ENCODE measurements at regions not wholly inside any gene's neighbourhood (a gene's known extent, or its start where the extent isn't known, plus 50 kb on each side); places are given as distances from the start of the nearest gene placed in this dataset.

GRCh38 chr15:62592920-62593319 is 427.8 kb upstream of the C2CD4B start:
- Histone ChIP-seq H3K27ac (ENCODE audit: low read depth, low read length) (no peak overlapping the region), H2AFZ (ENCODE audit: low read depth, low read length) (no peak overlapping the region), H3K9me3 (ENCODE audit: insufficient read depth, low read depth, low read length) (no peaks in the 10 kb centered on the region), H4K20me1 (ENCODE audit: insufficient read depth, low read length) (no peaks in the 10 kb centered on the region), H3K4me3 (ENCODE audit: insufficient read depth, low read depth, low read length) (no peak overlapping the region), H3K79me2 (ENCODE audit: insufficient read depth, low read length) (no peaks in the 10 kb centered on the region), H3K36me3 (ENCODE audit: insufficient read depth, low read length) (no peaks in the 10 kb centered on the region), H3K4me1 (ENCODE audit: insufficient read depth, low read length) (peaks cover 16% of the 10 kb centered on the region), H3K27me3 (ENCODE audit: insufficient read depth, low read length) (no peaks in the 10 kb centered on the region), H3K4me2 (ENCODE audit: low read length) (no peak overlapping the region), H3K9ac (ENCODE audit: low read length) (no peak overlapping the region)
- Mint-ChIP-seq H3K27ac (ENCODE audit: unreplicated experiment) (no peak overlapping the region), H3K9me3 (ENCODE audit: unreplicated experiment) (no peaks in the 10 kb centered on the region), H3K27me3 (ENCODE audit: low read depth, unreplicated experiment) (no peaks in the 10 kb centered on the region), H3K4me3 (ENCODE audit: unreplicated experiment) (no peak overlapping the region), H3K36me3 (ENCODE audit: low read depth, unreplicated experiment) (peaks cover 8% of the 10 kb centered on the region), H3K4me1 (ENCODE audit: low read depth, unreplicated experiment) (peaks cover 23% of the 10 kb centered on the region)
- DNase-seq (ENCODE audit: low read depth) = no peak
- no peak for TF ChIP-seq EZH2 (IDR thresholded peaks at IDR 0.05; ENCODE audit: insufficient read depth, low read length)
- TF ChIP-seq, protein P1, sequence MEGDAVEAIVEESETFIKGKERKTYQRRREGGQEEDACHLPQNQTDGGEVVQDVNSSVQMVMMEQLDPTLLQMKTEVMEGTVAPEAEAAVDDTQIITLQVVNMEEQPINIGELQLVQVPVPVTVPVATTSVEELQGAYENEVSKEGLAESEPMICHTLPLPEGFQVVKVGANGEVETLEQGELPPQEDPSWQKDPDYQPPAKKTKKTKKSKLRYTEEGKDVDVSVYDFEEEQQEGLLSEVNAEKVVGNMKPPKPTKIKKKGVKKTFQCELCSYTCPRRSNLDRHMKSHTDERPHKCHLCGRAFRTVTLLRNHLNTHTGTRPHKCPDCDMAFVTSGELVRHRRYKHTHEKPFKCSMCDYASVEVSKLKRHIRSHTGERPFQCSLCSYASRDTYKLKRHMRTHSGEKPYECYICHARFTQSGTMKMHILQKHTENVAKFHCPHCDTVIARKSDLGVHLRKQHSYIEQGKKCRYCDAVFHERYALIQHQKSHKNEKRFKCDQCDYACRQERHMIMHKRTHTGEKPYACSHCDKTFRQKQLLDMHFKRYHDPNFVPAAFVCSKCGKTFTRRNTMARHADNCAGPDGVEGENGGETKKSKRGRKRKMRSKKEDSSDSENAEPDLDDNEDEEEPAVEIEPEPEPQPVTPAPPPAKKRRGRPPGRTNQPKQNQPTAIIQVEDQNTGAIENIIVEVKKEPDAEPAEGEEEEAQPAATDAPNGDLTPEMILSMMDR (IDR thresholded peaks at IDR 0.05; ENCODE audit: insufficient read depth, low read depth, low read length) = no peak
- FAIRE-seq = no peak

- H3K4me1 ChIP-seq (ENCODE audit: insufficient read depth, low read length) = peaks cover 16% of the 10 kb centered on the region
- H3K36me3 Mint-ChIP-seq (ENCODE audit: low read depth, unreplicated experiment) = peaks cover 8% of the 10 kb centered on the region
- no peak for DNase-seq (ENCODE audit: low read depth)
Observed at GRCh38 chr15:62593681-62594399, 428.8 kb upstream of the C2CD4B start.

DNA sequence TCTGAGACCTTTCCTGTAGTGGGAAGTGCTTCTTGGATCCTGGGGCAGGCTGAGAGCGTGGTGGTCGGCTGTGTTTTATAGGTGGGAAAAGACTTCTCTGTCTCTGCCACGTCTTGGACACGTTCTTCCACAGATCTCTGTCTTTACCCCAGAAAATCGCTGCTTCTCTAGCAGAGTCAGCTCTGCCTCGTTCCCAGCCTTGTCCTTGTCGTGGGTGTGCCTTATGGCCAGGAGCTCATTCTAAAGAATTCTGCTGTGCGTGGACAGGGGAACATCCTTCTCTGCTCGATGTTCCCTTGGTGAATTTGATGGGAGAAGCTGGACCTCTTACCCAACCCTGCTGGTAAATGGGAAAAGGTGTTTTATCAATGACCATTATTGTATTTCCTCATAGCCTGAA is 433.1 kb upstream of the C2CD4B start:
- Histone ChIP-seq H3K79me2 (ENCODE audit: insufficient read depth, low read length) (no peaks in the 10 kb centered on the region), H4K20me1 (ENCODE audit: insufficient read depth, low read length) (no peaks in the 10 kb centered on the region), H3K9me3 (ENCODE audit: insufficient read depth, low read depth, low read length) (no peaks in the 10 kb centered on the region), H3K4me1 (ENCODE audit: insufficient read depth, low read length) (peaks cover 4% of the 10 kb centered on the region), H3K9ac (ENCODE audit: low read length) (no peak overlapping the region), H2AFZ (ENCODE audit: low read depth, low read length) (no peak overlapping the region), H3K4me2 (ENCODE audit: low read length) (no peak overlapping the region), H3K36me3 (ENCODE audit: insufficient read depth, low read length) (no peaks in the 10 kb centered on the region), H3K4me3 (ENCODE audit: insufficient read depth, low read depth, low read length) (no peak overlapping the region), H3K27me3 (ENCODE audit: insufficient read depth, low read length) (no peaks in the 10 kb centered on the region), H3K27ac (ENCODE audit: low read depth, low read length) (no peak overlapping the region)
- FAIRE-seq (no peak), DNase-seq (ENCODE audit: low read depth) (no peak)
- Mint-ChIP-seq H3K27me3 (ENCODE audit: low read depth, unreplicated experiment) (no peaks in the 10 kb centered on the region), H3K9me3 (ENCODE audit: unreplicated experiment) (no peaks in the 10 kb centered on the region), H3K4me3 (ENCODE audit: unreplicated experiment) (no peak overlapping the region), H3K27ac (ENCODE audit: unreplicated experiment) (no peak overlapping the region), H3K4me1 (ENCODE audit: low read depth, unreplicated experiment) (peaks cover under 1% of the 10 kb centered on the region), H3K36me3 (ENCODE audit: low read depth, unreplicated experiment) (peaks cover 3% of the 10 kb centered on the region)
- no peak for TF ChIP-seq EZH2 (IDR thresholded peaks at IDR 0.05; ENCODE audit: insufficient read depth, low read length)
- TF ChIP-seq, protein P1 (IDR thresholded peaks at IDR 0.05; ENCODE audit: insufficient read depth, low read depth, low read length) = no peak

More at GRCh38 chr15:62593681-62594399, 428.8 kb upstream of the C2CD4B start:
- Histone ChIP-seq H4K20me1 (ENCODE audit: insufficient read depth, low read length) (no peaks in the 10 kb centered on the region), H3K4me2 (ENCODE audit: low read length) (no peak overlapping the region), H3K27ac (ENCODE audit: low read depth, low read length) (no peak overlapping the region), H3K9me3 (ENCODE audit: insufficient read depth, low read depth, low read length) (no peaks in the 10 kb centered on the region), H3K4me3 (ENCODE audit: insufficient read depth, low read depth, low read length) (no peak overlapping the region), H3K79me2 (ENCODE audit: insufficient read depth, low read length) (no peaks in the 10 kb centered on the region), H3K36me3 (ENCODE audit: insufficient read depth, low read length) (no peaks in the 10 kb centered on the region), H3K27me3 (ENCODE audit: insufficient read depth, low read length) (no peaks in the 10 kb centered on the region), H2AFZ (ENCODE audit: low read depth, low read length) (no peak overlapping the region), H3K9ac (ENCODE audit: low read length) (no peak overlapping the region)
- TF ChIP-seq, protein P1 (IDR thresholded peaks at IDR 0.05; ENCODE audit: insufficient read depth, low read depth, low read length) = no peak
- Mint-ChIP-seq H3K4me3 (ENCODE audit: unreplicated experiment) (no peak overlapping the region), H3K9me3 (ENCODE audit: unreplicated experiment) (no peaks in the 10 kb centered on the region), H3K27me3 (ENCODE audit: low read depth, unreplicated experiment) (no peaks in the 10 kb centered on the region), H3K27ac (ENCODE audit: unreplicated experiment) (no peak overlapping the region), H3K4me1 (ENCODE audit: low read depth, unreplicated experiment) (peaks cover 23% of the 10 kb centered on the region)
- FAIRE-seq = no peak
